NCI-H748 treated with DMSO at 0.1 percent for 48 hours (cell line): ENCODE measurements at regions not wholly inside any gene's neighbourhood (a gene's known extent, or its start where the extent isn't known, plus 50 kb on each side); places are given as distances from the start of the nearest gene placed in this dataset.
"Not testable (repeated sequence)": the region's sequence is repeated elsewhere in the genome, so short reads cannot be mapped to it uniquely, and the experiment has no call there.

Source experiments
- DNase-seq: peaks from one replicate; lab custom pipeline; 2025; lab: John Stamatoyannopoulos, UW

GRCh38 chr3:158026236-158026635, 80.0 kb downstream of the SHOX2 start:
- no peak for DNase-seq

- DNase-seq = not testable (repeated sequence)
Measured at GRCh38 chr3:158019897-158020296, 86.3 kb downstream of the SHOX2 start.

- DNase-seq = no peak
Measured at GRCh38 chr3:158018462-158018861, 87.8 kb downstream of the SHOX2 start.

- DNase-seq = no peak
Measured at GRCh38 chr3:158012901-158013300, 93.3 kb downstream of the SHOX2 start.

- DNase-seq = no peak
Measured at GRCh38 chr3:158005391-158006100, 100.7 kb downstream of the SHOX2 start.

GRCh38 chr3:157999246-157999645, 107.0 kb downstream of the SHOX2 start:
- DNase-seq = peak; percentile 19

- no peak for DNase-seq
Measured at GRCh38 chr3:157982359-157982758, 123.9 kb downstream of the SHOX2 start.

GRCh38 chr3:157981819-157982218, 124.4 kb downstream of the SHOX2 start:
- no peak for DNase-seq

- DNase-seq = no peak
Measured at GRCh38 chr3:157979022-157979421, 127.2 kb downstream of the SHOX2 start.

- no peak for DNase-seq
Measured at GRCh38 chr3:157961665-157962064, 144.6 kb downstream of the SHOX2 start.

GRCh38 chr3:157958457-157958856, 147.8 kb downstream of the SHOX2 start:
- DNase-seq = no peak

- no peak for DNase-seq
Measured at GRCh38 chr3:157956850-157957249, 149.4 kb downstream of the SHOX2 start.

GRCh38 chr3:157956176-157956575, 150.0 kb downstream of the SHOX2 start:
- DNase-seq = no peak

- no peak for DNase-seq
Measured at GRCh38 chr3:157953565-157953964, 152.7 kb downstream of the SHOX2 start.

- DNase-seq = no peak
Measured at GRCh38 chr3:157948605-157949383, 157.4 kb downstream of the SHOX2 start.

- no peak for DNase-seq
Measured at GRCh38 chr3:157939166-157939565, 167.1 kb downstream of the SHOX2 start.

GRCh38 chr3:157938154-157938779, 168.0 kb downstream of the SHOX2 start:
- no peak for DNase-seq

GRCh38 chr3:157931517-157931916, 174.7 kb downstream of the SHOX2 start:
- DNase-seq = no peak

- DNase-seq = no peak
Measured at GRCh38 chr3:157930000-157930780, 176.0 kb downstream of the SHOX2 start.

- DNase-seq = no peak
Measured at GRCh38 chr3:157926822-157927221, 179.4 kb downstream of the SHOX2 start.

GRCh38 chr3:157922614-157923013, 183.6 kb downstream of the SHOX2 start:
- no peak for DNase-seq

- no peak for DNase-seq
Measured at GRCh38 chr3:157921811-157922210, 184.4 kb downstream of the SHOX2 start.
